Activated naive CD4-positive, alpha-beta T cell treated with anti-CD3 and anti-CD28 coated beads for 36 hours (primary cell): ENCODE measurements at regions not wholly inside any gene's neighbourhood (a gene's known extent, or its start where the extent isn't known, plus 50 kb on each side); places are given as distances from the start of the nearest gene placed in this dataset.
"Not testable (repeated sequence)": the region's sequence is repeated elsewhere in the genome, so short reads cannot be mapped to it uniquely, and the experiment has no call there.

ENCODE experiments used
- CTCF ChIA-PET: fragments of 350-600 bp; sonication (Branson Sonifier 250); formaldehyde crosslinking; loops from one replicate; lab custom pipeline; 2021; ENCODE audit warnings: antibody characterized with exemption; lab: Charles Lee
- DNase-seq: peaks from one replicate; pipeline ENCODE4 v3.0.0-alpha.2; 2020
- H3K27ac Mint-ChIP-seq: one replicate; pipeline ENCODE4 v1.8.0; 2021; ENCODE audit warnings: mild to moderate bottlenecking, mixed read lengths
- H3K27me3 Mint-ChIP-seq: one replicate; pipeline ENCODE4 v1.8.0; 2021; ENCODE audit warnings: low read depth, mixed read lengths
- H3K36me3 Mint-ChIP-seq: one replicate; pipeline ENCODE4 v1.8.0; 2021; ENCODE audit warnings: low read depth, mixed read lengths
- H3K4me1 Mint-ChIP-seq: one replicate; pipeline ENCODE4 v1.8.0; 2021; ENCODE audit warnings: low read depth, mixed read lengths
- H3K4me3 Mint-ChIP-seq: one replicate; pipeline ENCODE4 v1.8.0; 2021; ENCODE audit warnings: mild to moderate bottlenecking, moderate library complexity, mixed read lengths
- H3K9me3 Mint-ChIP-seq: one replicate; pipeline ENCODE4 v1.8.0; 2021; ENCODE audit warnings: mixed read lengths
- intact Hi-C: fragments of 100-400 bp; cut with micrococcal nuclease; formaldehyde crosslinking; loops from one replicate; pipeline ENCODE4 v1.15.1; 2023

DNA sequence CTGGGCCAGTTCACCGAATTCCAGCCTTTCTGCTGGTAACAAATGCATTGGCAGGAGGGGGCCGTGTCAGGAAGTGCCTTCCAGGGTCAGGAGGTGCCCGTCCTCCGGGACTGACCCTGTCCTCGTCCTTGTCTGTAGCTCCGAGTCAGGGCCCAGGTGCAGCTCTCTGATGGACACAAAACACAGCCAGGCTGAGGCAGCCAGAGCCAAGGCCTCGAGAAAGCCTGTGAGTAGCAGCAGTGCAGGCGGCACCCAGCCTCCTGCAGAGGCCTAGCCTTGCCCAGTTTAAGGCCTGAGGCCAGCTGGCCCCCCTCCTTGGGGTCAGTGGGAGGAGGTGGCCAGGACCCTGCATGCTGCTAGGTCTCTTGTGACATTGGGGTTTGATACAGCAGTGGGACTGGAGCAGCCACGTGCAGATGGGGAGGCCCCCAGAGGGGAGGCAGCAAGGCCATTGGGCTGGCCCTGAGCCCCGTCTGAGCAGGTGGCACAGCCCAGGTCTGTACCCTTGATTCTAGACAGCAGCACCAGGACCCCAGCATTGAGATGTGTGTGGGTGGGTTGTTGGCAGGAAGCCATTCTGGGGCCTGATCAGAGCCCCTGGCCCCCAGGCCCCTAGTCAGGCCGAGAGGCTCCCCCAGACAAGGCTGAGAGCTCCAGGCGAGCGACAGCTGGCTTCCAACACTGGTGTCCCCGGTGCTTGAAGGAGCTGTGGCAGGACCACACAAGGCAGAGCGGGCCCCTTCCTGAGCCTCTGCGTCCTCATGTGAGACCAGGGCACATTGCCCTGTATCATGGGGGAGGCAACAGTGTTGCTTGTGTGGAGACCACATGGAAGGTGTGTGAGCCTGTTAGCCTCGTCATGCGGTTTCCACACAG is 196.9 kb downstream of the LIPI start:
- H3K9me3 Mint-ChIP-seq, H3K4me1 Mint-ChIP-seq, H3K4me3 Mint-ChIP-seq, H3K36me3 Mint-ChIP-seq, DNase-seq, H3K27ac Mint-ChIP-seq, CTCF ChIA-PET, H3K27me3 Mint-ChIP-seq, intact Hi-C loops: not testable (repeated sequence)

DNA sequence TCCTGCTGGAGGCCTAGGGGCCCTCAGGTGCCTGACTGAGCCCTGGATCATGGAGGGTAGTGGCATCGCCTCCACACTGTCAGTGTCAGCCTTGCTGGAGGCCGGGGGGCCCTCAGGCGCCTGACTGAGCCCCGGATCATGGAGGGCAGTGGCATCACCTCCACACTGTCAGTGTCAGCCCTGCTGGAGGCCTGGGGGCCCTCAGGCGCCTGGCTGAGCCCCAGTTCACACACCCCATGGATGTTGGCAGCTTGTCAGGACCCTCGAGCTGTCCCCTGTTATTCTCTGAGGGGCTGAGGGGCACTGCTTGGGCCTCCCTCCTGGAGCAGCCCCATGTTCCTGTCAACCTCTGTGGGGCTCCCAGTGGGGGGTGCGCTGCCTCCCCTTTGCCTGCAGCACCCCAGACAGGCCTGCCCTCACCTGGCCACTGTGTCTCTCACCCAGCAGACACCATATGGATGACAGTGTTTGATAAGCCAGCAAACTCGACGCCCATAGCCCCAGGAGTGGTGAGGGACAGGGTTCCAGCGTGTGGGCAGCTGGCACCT is 197.6 kb downstream of the LIPI start:
- H3K4me3 Mint-ChIP-seq, result no peak overlapping the region
- CTCF ChIA-PET, result no interaction called here
- no peaks in the 10 kb centered on the region for H3K36me3 Mint-ChIP-seq
- H3K27me3 Mint-ChIP-seq, result no peaks in the 10 kb centered on the region
- no peaks in the 10 kb centered on the region for H3K9me3 Mint-ChIP-seq
- no peak for DNase-seq
- intact Hi-C loops, result no loop called here
- H3K27ac Mint-ChIP-seq, result no peak overlapping the region
- no peaks in the 10 kb centered on the region for H3K4me1 Mint-ChIP-seq

DNA sequence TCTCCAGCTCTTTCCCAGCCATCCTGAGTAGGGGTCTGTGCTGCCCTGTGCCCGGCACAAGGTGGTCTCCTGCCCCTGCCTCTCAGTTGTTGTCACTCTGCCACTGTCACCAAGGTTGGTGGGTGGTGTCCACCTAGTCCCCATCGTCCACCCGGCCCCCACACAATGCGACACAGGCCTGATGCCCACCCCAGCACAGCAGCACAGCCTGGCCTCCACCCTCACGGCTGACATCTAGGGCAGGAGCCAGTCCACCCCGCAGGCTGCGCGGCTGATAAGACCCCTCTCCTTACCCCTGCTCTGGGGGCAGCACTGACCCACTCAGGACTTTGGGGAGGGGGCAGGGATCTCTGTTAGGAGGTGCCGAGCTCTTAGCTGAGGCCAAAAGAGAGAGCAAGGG is 198.3 kb downstream of the LIPI start:
- intact Hi-C loops, result no loop called here

DNA sequence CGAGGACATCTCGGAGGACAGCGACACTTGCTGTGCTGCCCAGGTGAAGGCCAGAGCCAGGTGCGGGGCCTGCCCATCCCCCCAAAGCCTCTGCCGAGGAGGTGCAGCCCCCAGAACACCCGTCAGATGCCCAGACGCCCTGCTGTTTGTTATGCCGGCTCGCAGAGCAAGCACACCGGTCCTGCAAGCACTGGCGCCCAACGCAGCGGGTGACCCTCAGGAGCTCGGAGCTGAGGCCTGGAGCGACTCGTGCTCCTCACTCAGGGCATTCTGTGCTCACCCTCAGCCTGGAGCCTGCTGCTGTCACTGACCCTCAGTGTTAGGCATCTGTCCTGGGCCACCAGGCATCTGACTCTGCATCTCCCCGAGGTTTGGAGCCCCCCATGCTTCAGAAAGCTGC is 199.0 kb downstream of the LIPI start:
- CTCF ChIA-PET, DNase-seq, H3K36me3 Mint-ChIP-seq, H3K27ac Mint-ChIP-seq, intact Hi-C loops, H3K4me3 Mint-ChIP-seq, H3K9me3 Mint-ChIP-seq, H3K4me1 Mint-ChIP-seq, H3K27me3 Mint-ChIP-seq: not testable (repeated sequence)

More for the DNA sequence above, 198.3 kb downstream of the LIPI start:
- CTCF ChIA-PET, result no interaction called here
- Mint-ChIP-seq H3K4me3 (no peak overlapping the region), H3K9me3 (no peaks in the 10 kb centered on the region), H3K36me3 (no peaks in the 10 kb centered on the region), H3K27ac (no peak overlapping the region), H3K27me3 (no peaks in the 10 kb centered on the region), H3K4me1 (no peaks in the 10 kb centered on the region)
- no peak for DNase-seq

DNA sequence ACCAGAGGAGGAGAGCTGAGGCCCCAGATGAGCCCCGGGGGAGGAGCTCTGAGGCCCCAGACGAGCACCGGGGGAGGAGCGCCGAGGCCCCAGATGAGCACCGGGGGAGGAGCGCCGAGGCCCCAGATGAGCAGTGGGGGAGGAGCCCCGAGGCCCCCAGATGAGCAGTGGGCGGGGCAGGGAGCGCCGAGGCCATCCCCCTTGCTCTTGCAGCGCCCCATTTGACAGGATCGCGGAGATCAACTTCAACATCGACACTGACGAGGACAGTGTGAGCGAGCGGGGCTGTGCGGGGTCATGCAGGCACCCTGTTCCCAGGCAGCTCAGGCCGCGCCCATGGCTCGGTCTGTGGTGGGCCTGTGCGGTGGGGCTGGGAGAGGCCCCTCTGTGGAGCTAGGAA is 199.6 kb downstream of the LIPI start:
- CTCF ChIA-PET, intact Hi-C loops, H3K27me3 Mint-ChIP-seq, H3K9me3 Mint-ChIP-seq, DNase-seq, H3K27ac Mint-ChIP-seq, H3K4me3 Mint-ChIP-seq, H3K4me1 Mint-ChIP-seq, H3K36me3 Mint-ChIP-seq: not testable (repeated sequence)

DNA sequence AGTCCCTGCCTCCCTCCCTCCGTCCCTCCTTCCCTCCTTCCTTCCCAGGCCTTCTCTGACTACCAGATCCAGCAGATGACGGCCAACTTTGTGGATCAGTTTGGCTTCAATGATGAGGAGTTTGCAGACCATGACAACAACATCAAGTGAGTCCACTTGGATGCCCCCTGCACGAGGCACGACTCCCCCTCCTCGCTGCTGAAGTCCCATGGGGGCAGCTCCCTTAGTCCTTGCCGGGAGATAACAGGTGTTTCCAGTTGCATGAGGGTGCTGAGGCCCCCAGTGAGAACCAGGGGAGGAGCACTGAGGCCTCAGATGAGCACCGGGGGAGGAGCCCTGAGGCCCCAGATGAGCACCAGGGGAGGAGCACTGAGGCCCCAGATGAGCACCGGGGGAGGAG is 200.0 kb downstream of the LIPI start:
- H3K36me3 Mint-ChIP-seq, result no peaks in the 10 kb centered on the region
- DNase-seq, result no peak
- intact Hi-C loops, result no loop called here
- no peaks in the 10 kb centered on the region for H3K27me3 Mint-ChIP-seq
- no peaks in the 10 kb centered on the region for H3K9me3 Mint-ChIP-seq
- CTCF ChIA-PET, result no interaction called here
- H3K4me1 Mint-ChIP-seq, result no peaks in the 10 kb centered on the region
- H3K4me3 Mint-ChIP-seq, result no peak overlapping the region
- no peak overlapping the region for H3K27ac Mint-ChIP-seq

DNA sequence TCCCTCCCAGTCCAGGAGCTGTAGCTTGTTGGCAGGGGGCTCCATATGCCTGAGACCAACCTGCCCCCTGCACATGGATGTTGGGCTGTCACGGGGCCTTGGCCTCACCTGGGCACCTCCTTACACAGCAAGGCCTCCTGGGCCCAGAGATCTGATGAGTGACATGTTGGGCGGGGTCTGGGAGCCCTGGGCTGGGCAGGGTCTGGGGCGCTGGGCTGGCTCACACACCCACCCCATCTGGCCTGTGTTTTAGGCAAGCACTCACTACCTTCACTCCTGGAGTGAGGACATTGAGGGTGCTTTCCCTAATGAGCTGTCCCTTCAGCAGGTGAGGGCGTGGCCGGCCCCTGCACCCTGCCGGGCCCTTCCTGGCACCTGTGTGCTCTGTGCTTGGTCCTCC is 200.8 kb downstream of the LIPI start:
- H3K27ac Mint-ChIP-seq, H3K4me1 Mint-ChIP-seq, DNase-seq, H3K9me3 Mint-ChIP-seq, intact Hi-C loops, H3K27me3 Mint-ChIP-seq, CTCF ChIA-PET, H3K36me3 Mint-ChIP-seq, H3K4me3 Mint-ChIP-seq: not testable (repeated sequence)

DNA sequence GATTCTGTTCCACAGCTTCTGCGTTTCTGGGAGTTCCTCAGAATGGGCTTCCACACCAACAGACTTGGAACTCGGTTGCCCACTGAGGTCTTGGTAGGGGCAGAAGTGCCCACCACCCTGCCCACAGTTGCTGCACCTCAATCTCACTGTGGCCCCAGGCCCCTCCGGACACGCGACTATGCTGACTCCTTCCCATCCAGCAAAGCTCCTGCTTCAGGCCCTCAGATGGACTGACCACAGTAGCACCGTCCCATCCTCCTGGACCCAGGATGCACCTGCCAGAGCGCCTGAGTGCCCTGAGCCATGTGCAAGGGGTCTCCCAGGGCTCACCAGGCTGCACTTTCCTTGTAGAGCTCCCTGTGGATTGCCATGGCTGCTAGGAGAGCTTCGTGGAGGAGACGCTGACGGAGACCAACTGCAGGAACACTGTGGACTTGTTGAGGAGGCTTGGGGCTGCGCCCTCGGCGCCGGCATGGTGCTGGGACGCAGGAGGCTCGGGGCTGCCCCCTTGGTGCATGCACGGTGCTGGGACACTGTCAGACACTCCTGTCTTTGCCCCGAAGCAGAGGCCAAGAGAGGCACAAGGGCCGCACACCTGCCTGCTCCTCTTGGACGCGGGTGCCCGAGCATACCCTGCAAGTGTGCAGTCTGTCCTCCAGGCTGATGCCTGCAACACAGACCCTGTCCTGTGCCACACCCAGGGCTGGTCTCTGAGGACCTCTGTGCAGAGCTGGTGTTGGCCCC is 201.3 kb downstream of the LIPI start:
- H3K36me3 Mint-ChIP-seq, H3K27ac Mint-ChIP-seq, H3K4me1 Mint-ChIP-seq, CTCF ChIA-PET, H3K9me3 Mint-ChIP-seq, H3K4me3 Mint-ChIP-seq, H3K27me3 Mint-ChIP-seq, intact Hi-C loops, DNase-seq: not testable (repeated sequence)

DNA sequence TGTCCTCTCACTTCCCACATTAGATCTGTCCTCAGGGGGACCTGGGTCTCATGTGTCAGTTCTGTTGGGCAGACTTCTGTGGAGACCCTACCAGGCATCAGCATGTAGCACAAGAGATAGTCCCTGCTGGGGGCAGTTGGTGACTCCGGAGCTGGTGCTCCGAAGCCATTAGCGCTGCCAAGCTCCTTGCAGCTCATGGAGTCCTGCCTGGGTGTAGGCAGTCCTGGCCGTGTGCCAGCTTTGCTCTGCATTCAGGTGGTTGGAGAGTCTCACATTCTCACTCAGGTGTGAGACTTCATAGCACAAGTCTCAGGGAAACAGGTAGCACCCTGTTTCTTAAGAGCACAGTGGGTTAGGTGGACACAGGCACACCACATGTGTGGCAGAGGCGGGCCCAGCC is 202.3 kb downstream of the LIPI start:
- H3K4me1 Mint-ChIP-seq, H3K36me3 Mint-ChIP-seq, H3K27ac Mint-ChIP-seq, intact Hi-C loops, CTCF ChIA-PET, DNase-seq, H3K27me3 Mint-ChIP-seq, H3K4me3 Mint-ChIP-seq, H3K9me3 Mint-ChIP-seq: not testable (repeated sequence)

DNA sequence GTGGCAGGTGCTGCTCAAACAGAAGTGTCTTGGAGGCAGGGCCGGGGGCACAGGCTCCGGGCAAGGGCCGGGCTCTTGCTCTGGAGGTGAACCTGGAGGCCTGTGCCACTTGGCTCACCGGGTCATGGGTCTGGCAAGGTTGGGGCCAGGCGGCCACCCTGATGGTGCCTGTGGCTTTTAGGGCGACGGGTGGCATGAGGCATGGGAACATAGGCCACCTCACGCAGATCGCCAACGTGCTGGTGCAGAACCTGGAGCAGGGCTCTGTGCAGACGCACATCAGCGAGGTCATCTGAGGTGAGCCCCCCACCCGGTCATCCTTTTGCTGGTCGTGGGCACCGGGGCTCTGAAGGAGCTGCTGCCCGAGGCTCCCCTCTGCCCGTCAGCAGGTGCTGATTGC is 202.7 kb downstream of the LIPI start:
- H3K4me1 Mint-ChIP-seq, intact Hi-C loops, H3K27me3 Mint-ChIP-seq, DNase-seq, H3K36me3 Mint-ChIP-seq, H3K9me3 Mint-ChIP-seq, H3K4me3 Mint-ChIP-seq, H3K27ac Mint-ChIP-seq, CTCF ChIA-PET: not testable (repeated sequence)

DNA sequence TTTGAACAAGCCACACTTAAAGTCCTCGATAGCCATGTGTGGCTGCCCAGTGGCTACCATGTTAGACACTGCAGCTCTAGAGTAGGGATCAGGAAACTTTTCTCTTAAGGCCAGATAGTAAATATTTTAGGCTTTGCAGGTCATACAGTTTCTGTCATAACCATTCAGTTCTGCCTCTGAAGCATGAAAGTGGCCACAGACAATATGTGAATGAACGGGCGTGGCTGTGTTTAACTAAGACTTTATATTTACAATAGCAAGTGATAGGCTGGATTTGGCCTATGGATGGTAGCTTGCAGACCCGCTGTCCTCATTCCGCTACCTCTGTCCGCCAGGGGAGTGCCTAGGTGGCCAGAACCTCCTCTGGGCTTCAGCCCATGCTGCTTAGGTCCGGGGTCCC is 204.6 kb downstream of the LIPI start:
- H3K27me3 Mint-ChIP-seq, H3K36me3 Mint-ChIP-seq, H3K4me1 Mint-ChIP-seq, intact Hi-C loops, H3K4me3 Mint-ChIP-seq, H3K9me3 Mint-ChIP-seq, CTCF ChIA-PET, DNase-seq, H3K27ac Mint-ChIP-seq: not testable (repeated sequence)

DNA sequence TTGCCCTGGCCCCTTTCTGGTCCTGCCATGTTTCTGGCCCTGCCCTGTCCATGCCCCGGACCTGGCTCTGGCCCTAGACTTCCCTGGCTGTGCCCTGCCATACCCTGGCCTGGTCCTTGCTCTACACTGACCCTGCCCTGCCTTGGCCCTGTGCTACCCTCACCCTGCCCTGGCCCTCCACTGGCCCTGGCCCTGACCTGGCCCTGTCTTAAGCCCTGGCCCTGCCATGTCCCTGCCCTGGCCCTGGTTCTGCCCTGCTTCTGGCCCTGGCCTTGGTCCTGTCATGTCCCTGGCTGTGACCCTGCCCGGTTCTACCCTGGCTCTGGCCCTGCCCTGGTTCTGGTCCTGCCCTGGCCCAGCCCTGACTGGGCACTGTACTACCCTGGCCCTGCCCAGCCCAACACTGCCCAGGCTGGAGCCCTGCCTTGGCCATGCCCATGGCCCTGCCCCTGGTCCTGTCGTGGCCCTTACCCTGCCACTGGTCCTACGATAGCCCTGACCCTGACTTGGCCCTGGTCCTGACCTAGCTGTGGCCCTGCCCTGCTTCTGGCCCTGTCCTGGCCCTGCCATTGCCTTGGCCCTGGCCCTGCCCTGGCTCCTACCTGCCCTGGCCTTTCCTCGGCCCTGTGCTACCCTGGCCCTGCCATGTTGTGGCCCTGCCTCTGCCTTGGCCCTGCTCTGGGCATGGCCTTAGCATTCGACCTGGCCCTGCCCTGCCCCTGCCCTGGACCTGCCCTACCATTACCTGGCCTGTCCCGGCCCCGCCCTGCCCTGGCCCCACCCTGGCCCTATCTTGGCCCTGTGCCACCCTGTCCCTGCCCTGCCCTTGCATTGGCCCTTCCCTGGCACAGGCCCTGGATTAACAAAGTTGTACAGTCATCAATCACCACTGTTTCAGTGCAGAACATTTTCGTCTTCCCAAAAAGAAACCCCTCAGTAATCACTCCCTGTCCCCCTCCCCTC is 223.5 kb downstream of the LIPI start:
- H3K4me1 Mint-ChIP-seq, H3K27ac Mint-ChIP-seq, DNase-seq, CTCF ChIA-PET, H3K9me3 Mint-ChIP-seq, H3K4me3 Mint-ChIP-seq, H3K36me3 Mint-ChIP-seq, H3K27me3 Mint-ChIP-seq, intact Hi-C loops: not testable (repeated sequence)
